OCI-LY1 (cell line): ENCODE measurements at regions not wholly inside any gene's neighbourhood (a gene's known extent, or its start where the extent isn't known, plus 50 kb on each side); places are given as distances from the start of the nearest gene placed in this dataset.

Experiments
- H2AFZ ChIP-seq: fragments of 200-600 bp; sonication (generic), shearing (Covaris generic); 2 replicates; pipeline ENCODE4 v1.6.0; 2014; ENCODE audit warnings: antibody characterized with exemption, mild to moderate bottlenecking, low read length
- H3F3A ChIP-seq: fragments of 200-600 bp; sonication (generic), shearing (Covaris generic); 2 replicates; pipeline ENCODE4 v1.6.0; 2014; ENCODE audit warnings: mild to moderate bottlenecking, antibody characterized with exemption, low read length, moderate library complexity; ENCODE audit not compliant: insufficient read depth
- H3K27ac ChIP-seq: fragments of 200-600 bp; sonication (generic); 2 replicates; pipeline ENCODE4 v1.5.1; 2014; ENCODE audit warnings: low read length, mixed run types, mild to moderate bottlenecking, low read depth; ENCODE audit not compliant: poor library complexity, severe bottlenecking
- H3K27me3 ChIP-seq: fragments of 200-600 bp; sonication (generic); 2 replicates; pipeline ENCODE4 v1.6.0; 2014; ENCODE audit warnings: antibody characterized with exemption, mild to moderate bottlenecking, low read length, moderate library complexity; ENCODE audit not compliant: insufficient read depth
- H3K36me3 ChIP-seq: fragments of 200-600 bp; sonication (generic); 2 replicates; pipeline ENCODE4 v1.6.1; 2014; ENCODE audit warnings: mild to moderate bottlenecking, antibody characterized with exemption, low read length, moderate library complexity, mixed read lengths; ENCODE audit not compliant: insufficient read depth
- H3K4me1 ChIP-seq: fragments of 200-600 bp; sonication (generic); 2 replicates; pipeline ENCODE4 v1.5.1; 2014; ENCODE audit warnings: mild to moderate bottlenecking, low read length, moderate library complexity; ENCODE audit not compliant: insufficient read depth, severe bottlenecking
- H3K4me2 ChIP-seq: fragments of 200-600 bp; sonication (generic), shearing (Covaris generic); 2 replicates; pipeline ENCODE4 v1.6.1; 2014; ENCODE audit warnings: low read length
- H3K4me3 ChIP-seq: fragments of 200-600 bp; sonication (generic); 2 replicates; pipeline ENCODE4 v1.5.1; 2014; ENCODE audit warnings: low read length, low read depth, mild to moderate bottlenecking, mixed read lengths; ENCODE audit not compliant: poor library complexity, severe bottlenecking
- H3K79me2 ChIP-seq: fragments of 200-600 bp; shearing (Covaris generic); 2 replicates; pipeline ENCODE4 v1.6.1; 2016; ENCODE audit warnings: mixed run types, low read length, mixed read lengths; ENCODE audit not compliant: insufficient read depth
- H3K9ac ChIP-seq: fragments of 200-600 bp; sonication (generic), shearing (Covaris generic); 2 replicates; pipeline ENCODE4 v1.6.1; 2014; ENCODE audit warnings: mild to moderate bottlenecking, low read length, mixed read lengths
- H3K9me2 ChIP-seq: fragments of 200-600 bp; sonication (generic), shearing (Covaris generic); 2 replicates; pipeline ENCODE4 v1.6.1; 2014; ENCODE audit warnings: low read depth, mild to moderate bottlenecking, low read length, mixed read lengths
- H3K9me3 ChIP-seq: fragments of 200-600 bp; shearing (Covaris generic); 2 replicates; pipeline ENCODE4 v1.6.1; 2014; ENCODE audit warnings: low read length, mixed read lengths
- H4K20me1 ChIP-seq: fragments of 200-600 bp; sonication (generic), shearing (Covaris generic); 2 replicates; pipeline ENCODE4 v1.6.0; 2016; ENCODE audit warnings: mild to moderate bottlenecking, low read length; ENCODE audit not compliant: insufficient read depth
- EZH2 ChIP-seq: fragments of 200-600 bp; sonication (generic), shearing (Covaris generic); IDR thresholded peaks from 2 replicates; pipeline ENCODE4 v1.8.0; 2017; ENCODE audit warnings: borderline replicate concordance, mixed run types, mild to moderate bottlenecking, antibody characterized with exemption, low read length, moderate library complexity, mixed read lengths
- TF ChIP-seq, protein P1 (sequence below): fragments of 200-600 bp; sonication (generic), shearing (Covaris generic); IDR thresholded peaks from 2 replicates; pipeline ENCODE4 v1.5.1; 2017; ENCODE audit warnings: mild to moderate bottlenecking, antibody characterized with exemption, low read length, moderate library complexity, mixed read lengths

DNA sequence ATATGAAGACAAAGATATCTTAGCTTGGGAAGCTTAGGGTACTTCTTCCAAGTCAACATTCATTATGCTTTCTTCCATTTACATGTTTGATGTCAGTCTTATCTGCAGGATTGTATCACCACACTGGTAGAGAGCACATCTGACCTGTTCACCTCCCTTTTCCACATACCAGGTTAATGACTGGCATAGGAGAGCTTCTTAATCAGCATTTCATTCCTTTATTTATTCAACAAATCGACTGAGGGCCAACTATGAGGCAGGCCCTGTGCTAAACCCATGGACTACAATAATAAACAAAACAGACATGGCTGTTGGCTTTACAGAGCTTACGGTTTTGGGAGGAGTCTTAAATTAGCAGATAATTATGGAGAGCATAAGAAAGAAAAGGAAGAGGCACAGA lies 378.1 kb upstream of the CDH11 start:
- Histone ChIP-seq H3K4me1 (no peaks in the 10 kb centered on the region), H3K4me3 (no peak overlapping the region), H3K9me2 (no peaks in the 10 kb centered on the region), H3K4me2 (no peak overlapping the region), H3K79me2 (no peaks in the 10 kb centered on the region), H4K20me1 (no peaks in the 10 kb centered on the region), H3K36me3 (no peaks in the 10 kb centered on the region), H3K27ac (no peak overlapping the region), H3F3A (no peaks in the 10 kb centered on the region), H3K9me3 (no peaks in the 10 kb centered on the region), H2AFZ (no peak overlapping the region), H3K9ac (no peak overlapping the region), H3K27me3 (no peaks in the 10 kb centered on the region)
- TF ChIP-seq, protein P1, sequence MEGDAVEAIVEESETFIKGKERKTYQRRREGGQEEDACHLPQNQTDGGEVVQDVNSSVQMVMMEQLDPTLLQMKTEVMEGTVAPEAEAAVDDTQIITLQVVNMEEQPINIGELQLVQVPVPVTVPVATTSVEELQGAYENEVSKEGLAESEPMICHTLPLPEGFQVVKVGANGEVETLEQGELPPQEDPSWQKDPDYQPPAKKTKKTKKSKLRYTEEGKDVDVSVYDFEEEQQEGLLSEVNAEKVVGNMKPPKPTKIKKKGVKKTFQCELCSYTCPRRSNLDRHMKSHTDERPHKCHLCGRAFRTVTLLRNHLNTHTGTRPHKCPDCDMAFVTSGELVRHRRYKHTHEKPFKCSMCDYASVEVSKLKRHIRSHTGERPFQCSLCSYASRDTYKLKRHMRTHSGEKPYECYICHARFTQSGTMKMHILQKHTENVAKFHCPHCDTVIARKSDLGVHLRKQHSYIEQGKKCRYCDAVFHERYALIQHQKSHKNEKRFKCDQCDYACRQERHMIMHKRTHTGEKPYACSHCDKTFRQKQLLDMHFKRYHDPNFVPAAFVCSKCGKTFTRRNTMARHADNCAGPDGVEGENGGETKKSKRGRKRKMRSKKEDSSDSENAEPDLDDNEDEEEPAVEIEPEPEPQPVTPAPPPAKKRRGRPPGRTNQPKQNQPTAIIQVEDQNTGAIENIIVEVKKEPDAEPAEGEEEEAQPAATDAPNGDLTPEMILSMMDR: no peak
- no peak for TF ChIP-seq EZH2

DNA sequence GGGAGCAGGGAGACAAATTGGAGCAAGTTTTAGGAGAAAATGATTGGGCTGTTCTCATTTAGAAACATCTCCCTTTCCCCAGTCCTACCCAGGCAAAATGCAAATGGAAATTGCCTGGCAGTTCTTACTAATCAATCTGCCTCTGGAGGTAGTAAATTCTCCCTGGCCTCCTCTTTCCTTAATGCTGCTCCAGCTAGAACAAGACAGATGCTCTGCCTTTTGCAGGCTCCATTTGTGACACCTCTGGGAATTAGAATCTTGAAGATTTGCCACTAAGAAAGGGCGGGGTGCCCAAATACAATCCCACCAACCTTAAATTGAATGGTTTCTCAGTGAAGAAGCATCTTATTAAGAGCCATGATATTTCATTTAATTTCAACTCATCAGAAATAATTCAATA lies 377.7 kb upstream of the CDH11 start:
- no peaks in the 10 kb centered on the region for H3K27me3 ChIP-seq
- no peaks in the 10 kb centered on the region for H3K4me1 ChIP-seq
- H3F3A ChIP-seq: no peaks in the 10 kb centered on the region
- no peaks in the 10 kb centered on the region for H3K79me2 ChIP-seq
- H3K9me2 ChIP-seq: no peaks in the 10 kb centered on the region
- no peak overlapping the region for H3K9ac ChIP-seq
- H3K36me3 ChIP-seq: no peaks in the 10 kb centered on the region
- H4K20me1 ChIP-seq: no peaks in the 10 kb centered on the region
- no peak overlapping the region for H2AFZ ChIP-seq
- no peak for TF ChIP-seq EZH2
- TF ChIP-seq, protein P1: no peak
- no peaks in the 10 kb centered on the region for H3K9me3 ChIP-seq
- no peak overlapping the region for H3K4me3 ChIP-seq
- no peak overlapping the region for H3K27ac ChIP-seq
- no peak overlapping the region for H3K4me2 ChIP-seq

DNA sequence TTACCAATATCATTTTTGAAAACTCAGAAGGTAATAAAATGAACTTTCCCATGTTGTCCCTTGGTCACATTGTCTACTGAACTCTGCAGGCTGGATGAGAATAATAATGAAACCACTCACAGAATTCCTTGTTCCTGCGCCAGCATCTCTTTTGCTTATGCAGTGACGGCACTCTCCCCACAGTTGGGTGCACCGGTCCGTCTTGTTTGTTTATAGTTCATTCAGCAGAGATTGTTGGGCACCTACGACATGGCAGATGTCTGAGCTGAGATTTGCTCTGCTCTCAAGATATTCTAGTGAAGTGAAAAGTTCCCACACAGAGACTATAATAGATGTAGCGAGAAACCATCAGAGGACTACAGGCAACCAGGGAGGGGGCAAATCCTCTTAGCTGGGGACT lies 375.7 kb upstream of the CDH11 start:
- no peaks in the 10 kb centered on the region for H3K27me3 ChIP-seq
- no peak overlapping the region for H3K4me3 ChIP-seq
- TF ChIP-seq EZH2: no peak
- TF ChIP-seq, protein P1: no peak
- H3F3A ChIP-seq: no peaks in the 10 kb centered on the region
- no peaks in the 10 kb centered on the region for H4K20me1 ChIP-seq
- no peaks in the 10 kb centered on the region for H3K36me3 ChIP-seq
- no peaks in the 10 kb centered on the region for H3K4me1 ChIP-seq
- no peaks in the 10 kb centered on the region for H3K79me2 ChIP-seq
- no peak overlapping the region for H3K9ac ChIP-seq
- no peak overlapping the region for H3K4me2 ChIP-seq
- no peaks in the 10 kb centered on the region for H3K9me3 ChIP-seq
- no peak overlapping the region for H3K27ac ChIP-seq
- H3K9me2 ChIP-seq: no peaks in the 10 kb centered on the region
- H2AFZ ChIP-seq: no peak overlapping the region
